ENCODE measurements at regions not wholly inside any gene's neighbourhood (a gene's known extent, or its start where the extent isn't known, plus 50 kb on each side); places are given as distances from the start of the nearest gene placed in this dataset.

DNA sequence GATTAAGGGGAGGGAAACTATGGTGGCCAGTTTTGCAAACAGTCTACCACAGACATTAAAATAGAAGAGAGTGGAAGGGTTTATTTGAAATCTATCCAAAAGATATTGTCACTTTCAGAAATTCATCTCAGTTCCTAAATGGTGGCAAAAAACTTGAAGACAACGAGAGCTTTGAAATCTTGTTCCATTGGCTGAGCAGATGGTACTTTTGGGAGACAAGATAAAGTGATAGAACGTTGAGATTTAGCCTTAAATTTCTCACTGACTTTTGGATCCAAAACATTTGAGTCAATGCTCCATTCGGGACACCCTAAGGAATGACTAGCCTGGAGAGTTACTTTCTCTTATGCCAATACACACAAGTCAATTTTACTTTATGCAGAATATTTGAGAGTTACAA, 319.1 kb upstream of the LARGE1 start:
- TF ChIP-seq, protein P1, sequence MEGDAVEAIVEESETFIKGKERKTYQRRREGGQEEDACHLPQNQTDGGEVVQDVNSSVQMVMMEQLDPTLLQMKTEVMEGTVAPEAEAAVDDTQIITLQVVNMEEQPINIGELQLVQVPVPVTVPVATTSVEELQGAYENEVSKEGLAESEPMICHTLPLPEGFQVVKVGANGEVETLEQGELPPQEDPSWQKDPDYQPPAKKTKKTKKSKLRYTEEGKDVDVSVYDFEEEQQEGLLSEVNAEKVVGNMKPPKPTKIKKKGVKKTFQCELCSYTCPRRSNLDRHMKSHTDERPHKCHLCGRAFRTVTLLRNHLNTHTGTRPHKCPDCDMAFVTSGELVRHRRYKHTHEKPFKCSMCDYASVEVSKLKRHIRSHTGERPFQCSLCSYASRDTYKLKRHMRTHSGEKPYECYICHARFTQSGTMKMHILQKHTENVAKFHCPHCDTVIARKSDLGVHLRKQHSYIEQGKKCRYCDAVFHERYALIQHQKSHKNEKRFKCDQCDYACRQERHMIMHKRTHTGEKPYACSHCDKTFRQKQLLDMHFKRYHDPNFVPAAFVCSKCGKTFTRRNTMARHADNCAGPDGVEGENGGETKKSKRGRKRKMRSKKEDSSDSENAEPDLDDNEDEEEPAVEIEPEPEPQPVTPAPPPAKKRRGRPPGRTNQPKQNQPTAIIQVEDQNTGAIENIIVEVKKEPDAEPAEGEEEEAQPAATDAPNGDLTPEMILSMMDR (conservative IDR thresholded peaks at IDR 0.05 in 1 of 2, IDR thresholded peaks at IDR 0.05 in 1 of 2; ENCODE audit: low read depth in 1 of 2, low read length in 2 of 2): no peak
- TF ChIP-seq EZH2 (IDR thresholded peaks at IDR 0.05; ENCODE audit: low read length, missing control alignments): no peak
